Adrenal gland (tissue), 9 donors: ENCODE measurements at regions not wholly inside any gene's neighbourhood (a gene's known extent, or its start where the extent isn't known, plus 50 kb on each side); places are given as distances from the start of the nearest gene placed in this dataset.

Experiments
- DNase-seq, 7 donors: peaks; one replicate each; pipeline ENCODE4 v3.0.0-alpha.2; 2019 to 2020
- H3K27ac ChIP-seq, 5 donors: fragments of 200-600 bp; sonication (generic) in 4 of 5; 1 replicate in 3 of 5; 2 replicates in 2 of 5; pipeline versions ENCODE4 v1.5.1 to v1.8.0; 2016 to 2020; ENCODE audit warnings: mild to moderate bottlenecking in 1 of 5
- H3K27me3 ChIP-seq: fragments of 200-600 bp; 2 replicates; pipeline ENCODE4 v1.8.0; 2021
- H3K36me3 ChIP-seq, 2 donors: fragments of 200-600 bp; replicated peaks in 1 of 2; 1 replicate in 1 of 2; 2 replicates in 1 of 2; pipeline versions ENCODE4 v1.5.1 to v1.8.0; 2018 to 2022
- H3K4me1 ChIP-seq, 2 donors: fragments of 200-600 bp; replicated peaks in 1 of 2; 1 replicate in 1 of 2; 2 replicates in 1 of 2; pipeline versions ENCODE4 v1.5.1 to v1.8.0; 2018 to 2021
- H3K4me3 ChIP-seq, 4 donors: fragments of 200-600 bp; sonication (generic) in 3 of 4; one replicate each; pipeline ENCODE4 v1.5.1; 2016 to 2018
- H3K9me3 ChIP-seq, 3 donors: fragments of 200-600 bp; sonication (generic) in 1 of 3; replicated peaks in 1 of 3; 1 replicate in 2 of 3; 2 replicates in 1 of 3; pipeline versions ENCODE4 v1.5.1 to v1.8.0; 2016 to 2021
- CTCF ChIP-seq, 6 experiments: fragments of 450-650 bp in 4 of 6; fragments of 200-600 bp in 2 of 6; sonication (generic) in 1 of 6; IDR thresholded peaks; 1 replicate in 5 of 6; 2 replicates in 1 of 6; pipeline versions ENCODE4 v1.5.1 to v1.8.0; 2016 to 2021; ENCODE audit warnings: antibody characterized with exemption in 6 of 6, mild to moderate bottlenecking in 2 of 6, moderate library complexity in 1 of 6
- POLR2A ChIP-seq, 2 donors: fragments of 450-650 bp; IDR thresholded peaks; one replicate each; pipeline ENCODE4 v1.6.1; 2017; ENCODE audit warnings: antibody characterized with exemption in 2 of 2, mild to moderate bottlenecking in 2 of 2, moderate library complexity in 1 of 2
- WGBS, 4 donors: extraction: QIAGEN DNeasy Blood & Tissue Kit in 2 of 4; methylation state at CpG; one replicate each; pipeline versions ENCODE4 v1.1.5 to v1.1.7; 2013 to 2017; 5-methylcytosine and 5-hydroxymethylcytosine counted together
- intact Hi-C, 2 donors: fragments of 100-400 bp; cut with DNase I; formaldehyde crosslinking; loops; one replicate each; pipeline versions ENCODE4 v1.14.1 to v1.15.0; 2022 to 2023
- donor health status: healthy with polysubstance abuse.
- donor health status: Bipolar disorder and iron deficiency.
- donor health status: DM: yes; HTN: yes; CAD: no.
- donor health status: DM: no; HTN: no; CAD: no.
- donor health status: DM: no; HTN: no; CAD: no.

- Histone ChIP-seq H3K4me1 (no peaks in the 10 kb centered on the region), H3K27ac (no peak overlapping the region), H3K36me3 (no peaks in the 10 kb centered on the region), H3K4me3 (no peak overlapping the region), H3K9me3 (no peaks in the 10 kb centered on the region), H3K27me3 (no peaks in the 10 kb centered on the region)
- TF ChIP-seq POLR2A (IDR thresholded peaks at IDR 0.05), result no peak
- no peak for TF ChIP-seq CTCF (IDR thresholded peaks at IDR 0.05)
- DNase-seq, result no peak
- WGBS, 4 donors, result 84 to 91% (median 89%) methylated on average over 2 of the region's 2 CpGs
- intact Hi-C loops, result no loop called here
Observed at GRCh38 chr1:193662030-193662429, 475.6 kb upstream of the B3GALT2 start.

GRCh38 chr1:193661385-193661784 lies 475.0 kb upstream of the B3GALT2 start:
- no peaks in the 10 kb centered on the region for H3K27me3 ChIP-seq
- H3K4me3 ChIP-seq, result no peak overlapping the region
- intact Hi-C loops, result no loop called here
- 73 to 100% (median 85%) methylated on average over 1 of the region's 1 CpG for WGBS, 4 donors
- TF ChIP-seq CTCF (IDR thresholded peaks at IDR 0.05) (no peak), POLR2A (IDR thresholded peaks at IDR 0.05) (no peak)
- DNase-seq, result no peak
- H3K27ac ChIP-seq, result no peak overlapping the region
- no peaks in the 10 kb centered on the region for H3K9me3 ChIP-seq
- H3K4me1 ChIP-seq, result no peaks in the 10 kb centered on the region
- H3K36me3 ChIP-seq, result no peaks in the 10 kb centered on the region

- Histone ChIP-seq H3K9me3 (no peaks in the 10 kb centered on the region), H3K27ac (no peak overlapping the region), H3K27me3 (no peaks in the 10 kb centered on the region), H3K4me1 (no peaks in the 10 kb centered on the region), H3K4me3 (no peak overlapping the region), H3K36me3 (no peaks in the 10 kb centered on the region)
- TF ChIP-seq POLR2A (IDR thresholded peaks at IDR 0.05) (no peak), CTCF (IDR thresholded peaks at IDR 0.05) (no peak)
- WGBS, 4 donors, result 48 to 94% (median 83%) methylated on average over 1 of the region's 1 CpG
- intact Hi-C loops, result no loop called here
- no peak for DNase-seq
Observed at GRCh38 chr1:193660428-193660827, 474.0 kb upstream of the B3GALT2 start.

- WGBS, 4 donors, result 61 to 76% (median 74%) methylated on average over 1 of the region's 1 CpG
- no peaks in the 10 kb centered on the region for H3K4me1 ChIP-seq
- DNase-seq, result no peak
- no peak overlapping the region for H3K4me3 ChIP-seq
- H3K27ac ChIP-seq, result no peak overlapping the region
- H3K36me3 ChIP-seq, result no peaks in the 10 kb centered on the region
- no peak for TF ChIP-seq CTCF (IDR thresholded peaks at IDR 0.05)
- no peaks in the 10 kb centered on the region for H3K9me3 ChIP-seq
- intact Hi-C loops, result no loop called here
- no peaks in the 10 kb centered on the region for H3K27me3 ChIP-seq
Observed at GRCh38 chr1:193658691-193659090, 472.3 kb upstream of the B3GALT2 start.
